ENCODE measurements at regions not wholly inside any gene's neighbourhood (a gene's known extent, or its start where the extent isn't known, plus 50 kb on each side); places are given as distances from the start of the nearest gene placed in this dataset.

DNA sequence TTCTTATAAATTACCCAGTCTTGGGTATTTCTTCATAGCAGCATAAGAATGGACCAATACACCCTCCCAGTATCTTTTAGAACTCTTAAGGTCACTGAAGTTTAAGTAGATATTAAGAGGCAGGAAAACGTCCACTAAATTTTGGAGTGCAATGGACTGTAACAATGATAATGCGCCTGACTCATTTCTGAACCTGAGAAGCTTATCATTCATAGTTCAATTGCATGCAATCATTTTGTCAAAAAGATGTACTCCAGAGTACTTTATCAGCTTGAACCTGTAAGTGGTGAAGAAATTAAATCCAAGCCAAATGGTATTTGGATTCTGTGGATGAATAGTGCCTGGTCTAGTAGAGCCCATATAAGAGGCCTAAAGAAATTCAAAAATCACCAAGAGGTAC, 196.5 kb upstream of the CDH9 start:
- DNase-seq: no peak
- ATAC-seq: no peak
- Mint-ChIP-seq H3K9me3 (peaks cover 15% of the 10 kb centered on the region), H3K36me3 (ENCODE audit: insufficient read depth) (no peaks in the 10 kb centered on the region), H3K27me3 (ENCODE audit: low read depth) (no peaks in the 10 kb centered on the region), H3K4me1 (ENCODE audit: low read depth) (no peaks in the 10 kb centered on the region), H3K4me3 (no peak overlapping the region)

- Mint-ChIP-seq H3K4me3 (no peak overlapping the region), H3K9me3 (peaks cover 8% of the 10 kb centered on the region), H3K36me3 (ENCODE audit: insufficient read depth) (no peaks in the 10 kb centered on the region), H3K4me1 (ENCODE audit: low read depth) (no peaks in the 10 kb centered on the region), H3K27me3 (ENCODE audit: low read depth) (no peaks in the 10 kb centered on the region)
- DNase-seq (no peak), ATAC-seq (no peak)
Measured at GRCh38 chr5:27221410-27221809, 183.0 kb upstream of the CDH9 start.

DNA sequence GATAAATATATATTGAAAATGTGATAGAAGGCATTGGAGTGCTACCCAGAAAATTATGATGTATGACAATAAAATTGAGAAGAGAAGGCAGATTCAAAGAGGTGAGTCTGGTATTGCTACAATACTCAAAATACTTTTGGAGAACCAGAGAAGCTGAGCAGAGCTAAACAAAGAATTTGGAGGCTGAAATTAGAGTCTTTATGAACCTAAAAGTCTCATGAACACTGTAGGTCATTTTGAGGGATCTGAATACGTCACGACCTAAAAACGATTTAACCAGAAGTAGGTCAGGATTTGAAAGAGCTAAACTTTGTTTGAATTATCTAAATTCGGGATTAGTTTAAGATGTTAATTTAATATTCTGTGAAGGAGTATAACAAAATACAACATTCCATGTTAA, 182.4 kb upstream of the CDH9 start:
- peaks cover 8% of the 10 kb centered on the region for H3K9me3 Mint-ChIP-seq
- DNase-seq: no peak

GRCh38 chr5:27217977-27218376, 179.6 kb upstream of the CDH9 start:
- Mint-ChIP-seq H3K9me3 (peaks cover 14% of the 10 kb centered on the region), H3K4me1 (ENCODE audit: low read depth) (no peaks in the 10 kb centered on the region), H3K4me3 (no peak overlapping the region), H3K27me3 (ENCODE audit: low read depth) (no peaks in the 10 kb centered on the region), H3K36me3 (ENCODE audit: insufficient read depth) (no peaks in the 10 kb centered on the region)
- ATAC-seq (no peak), DNase-seq (no peak)

More for the DNA sequence above, 182.4 kb upstream of the CDH9 start:
- H3K27me3 Mint-ChIP-seq (ENCODE audit: low read depth): no peaks in the 10 kb centered on the region
- H3K36me3 Mint-ChIP-seq (ENCODE audit: insufficient read depth): no peaks in the 10 kb centered on the region
- no peak overlapping the region for H3K4me3 Mint-ChIP-seq
- no peaks in the 10 kb centered on the region for H3K4me1 Mint-ChIP-seq (ENCODE audit: low read depth)
- no peak for ATAC-seq

DNA sequence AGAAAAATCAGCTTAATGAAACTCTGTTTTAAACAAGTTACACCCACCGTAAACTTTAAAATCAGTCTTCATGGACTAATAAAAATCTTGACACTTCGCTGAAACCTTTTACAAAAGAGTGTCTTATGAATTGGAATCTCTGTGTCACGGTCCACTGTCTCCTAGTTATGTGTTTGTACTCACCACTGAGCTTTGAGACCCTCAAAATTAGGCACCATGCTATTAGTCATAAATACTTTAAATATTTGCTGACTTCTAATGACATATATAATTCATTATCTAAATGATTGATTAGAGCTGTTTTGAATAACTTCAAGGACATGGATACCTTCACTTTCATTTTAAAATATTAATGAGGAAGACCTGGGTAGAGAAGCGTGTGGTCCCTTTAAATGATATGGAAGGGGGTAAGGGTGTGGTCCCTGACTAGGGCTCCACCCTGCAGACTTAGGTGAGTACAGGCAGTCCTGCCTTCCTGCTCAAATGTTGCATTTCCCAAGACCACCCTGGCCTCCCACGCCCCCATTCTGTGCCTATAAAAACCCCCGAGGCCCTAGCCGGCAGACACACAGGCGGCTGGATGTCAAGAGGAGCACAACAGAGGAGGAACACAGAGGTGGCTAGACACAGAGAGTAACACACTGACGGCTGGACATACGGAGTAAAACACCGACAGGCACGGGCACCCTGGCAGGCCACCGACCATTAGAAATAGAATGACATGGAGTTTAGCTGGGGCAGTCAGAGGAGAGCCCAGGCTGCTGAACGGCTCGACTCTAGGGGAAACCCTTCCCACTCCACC, 179.0 kb upstream of the CDH9 start:
- no peaks in the 10 kb centered on the region for H3K36me3 Mint-ChIP-seq (ENCODE audit: insufficient read depth)

GRCh38 chr5:27216367-27216950, 178.1 kb upstream of the CDH9 start:
- H3K9me3 Mint-ChIP-seq: peaks cover 14% of the 10 kb centered on the region
- DNase-seq (no peak), ATAC-seq (no peak)
- H3K4me1 Mint-ChIP-seq (ENCODE audit: low read depth): no peaks in the 10 kb centered on the region
- H3K27me3 Mint-ChIP-seq (ENCODE audit: low read depth): no peaks in the 10 kb centered on the region
- no peak overlapping the region for H3K4me3 Mint-ChIP-seq
- H3K36me3 Mint-ChIP-seq (ENCODE audit: insufficient read depth): no peaks in the 10 kb centered on the region

More for the DNA sequence above, 179.0 kb upstream of the CDH9 start:
- H3K4me3 Mint-ChIP-seq: no peak overlapping the region
- no peaks in the 10 kb centered on the region for H3K27me3 Mint-ChIP-seq (ENCODE audit: low read depth)
- no peaks in the 10 kb centered on the region for H3K4me1 Mint-ChIP-seq (ENCODE audit: low read depth)
- ATAC-seq (no peak), DNase-seq (no peak)
- peaks cover 14% of the 10 kb centered on the region for H3K9me3 Mint-ChIP-seq

GRCh38 chr5:27208051-27208450, 169.7 kb upstream of the CDH9 start:
- no peak for DNase-seq
- no peak for ATAC-seq

DNA sequence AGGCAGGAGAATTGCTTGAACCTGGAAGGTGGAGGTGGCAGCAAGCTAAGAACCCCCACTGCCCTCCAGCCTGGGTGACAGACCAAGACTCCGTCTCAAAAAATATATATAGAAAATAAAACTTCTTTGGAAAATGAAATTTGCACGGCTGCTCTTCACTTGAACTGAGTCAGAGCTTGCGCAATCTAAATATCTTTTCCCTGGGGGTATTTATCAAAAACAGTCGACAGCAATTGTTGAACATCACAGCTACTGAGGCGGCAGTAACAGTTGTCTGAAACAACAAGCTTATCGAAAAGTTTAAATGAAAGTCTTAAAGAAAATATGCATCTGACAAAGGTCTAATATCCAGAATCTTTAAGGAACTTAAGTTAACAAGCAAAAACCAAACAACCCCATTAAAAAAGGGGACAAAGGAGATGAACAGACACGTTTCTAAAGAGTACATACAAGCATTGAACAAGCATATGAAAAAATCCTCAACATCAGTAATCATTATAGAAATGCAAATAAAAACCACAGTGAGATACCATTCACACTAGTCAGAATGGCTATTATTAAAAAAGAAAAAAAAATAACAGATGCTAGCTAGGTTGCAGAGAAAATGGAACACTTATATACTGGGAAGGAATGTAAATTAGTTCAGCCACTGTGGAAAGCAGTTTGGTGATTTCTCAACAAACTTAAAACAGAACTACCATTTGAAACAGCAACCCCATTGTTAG, 153.6 kb upstream of the CDH9 start:
- H3K4me1 Mint-ChIP-seq (ENCODE audit: low read depth): no peaks in the 10 kb centered on the region
- DNase-seq: no peak
- H3K9me3 Mint-ChIP-seq: peaks cover 14% of the 10 kb centered on the region
- H3K36me3 Mint-ChIP-seq (ENCODE audit: insufficient read depth): no peaks in the 10 kb centered on the region
- no peak overlapping the region for H3K4me3 Mint-ChIP-seq
- ATAC-seq: no peak
- no peaks in the 10 kb centered on the region for H3K27me3 Mint-ChIP-seq (ENCODE audit: low read depth)

More at GRCh38 chr5:27208051-27208450, 169.7 kb upstream of the CDH9 start:
- Mint-ChIP-seq H3K9me3 (peaks cover 14% of the 10 kb centered on the region), H3K4me1 (ENCODE audit: low read depth) (no peaks in the 10 kb centered on the region), H3K36me3 (ENCODE audit: insufficient read depth) (no peaks in the 10 kb centered on the region), H3K27me3 (ENCODE audit: low read depth) (no peaks in the 10 kb centered on the region), H3K4me3 (no peak overlapping the region)

DNA sequence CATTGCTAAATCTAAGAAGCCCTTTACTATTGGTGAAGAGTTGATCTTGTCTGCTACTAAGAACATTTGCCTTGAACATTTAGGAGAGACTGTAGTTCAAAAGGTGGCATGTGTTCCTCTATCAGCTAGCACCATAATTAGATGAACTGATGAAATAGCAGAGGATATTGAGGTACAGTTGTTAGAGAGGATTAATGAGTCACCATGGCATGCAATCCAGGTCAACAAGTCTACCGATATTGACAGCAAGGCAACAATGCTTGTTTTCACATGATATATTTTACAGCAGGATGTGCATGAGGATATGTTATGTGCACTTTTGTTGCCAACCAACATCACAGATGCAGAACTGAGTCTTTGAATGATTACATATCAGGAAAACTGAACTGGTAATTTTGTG, 134.3 kb upstream of the CDH9 start:
- Mint-ChIP-seq H3K27me3 (ENCODE audit: low read depth) (no peaks in the 10 kb centered on the region), H3K9me3 (peaks cover 4% of the 10 kb centered on the region), H3K4me3 (no peak overlapping the region), H3K4me1 (ENCODE audit: low read depth) (no peaks in the 10 kb centered on the region), H3K36me3 (ENCODE audit: insufficient read depth) (no peaks in the 10 kb centered on the region)
- ATAC-seq (no peak), DNase-seq (no peak)

GRCh38 chr5:27171761-27172261, 133.4 kb upstream of the CDH9 start:
- H3K27me3 Mint-ChIP-seq (ENCODE audit: low read depth): no peaks in the 10 kb centered on the region
- H3K9me3 Mint-ChIP-seq: peaks cover 4% of the 10 kb centered on the region
- ATAC-seq (no peak), DNase-seq (no peak)
- H3K36me3 Mint-ChIP-seq (ENCODE audit: insufficient read depth): no peaks in the 10 kb centered on the region
- no peaks in the 10 kb centered on the region for H3K4me1 Mint-ChIP-seq (ENCODE audit: low read depth)
- H3K4me3 Mint-ChIP-seq: no peak overlapping the region

GRCh38 chr5:27158775-27159174, 120.4 kb upstream of the CDH9 start:
- no peaks in the 10 kb centered on the region for H3K4me1 Mint-ChIP-seq (ENCODE audit: low read depth)
- H3K36me3 Mint-ChIP-seq (ENCODE audit: insufficient read depth): no peaks in the 10 kb centered on the region
- H3K9me3 Mint-ChIP-seq: peaks cover 22% of the 10 kb centered on the region
- no peaks in the 10 kb centered on the region for H3K27me3 Mint-ChIP-seq (ENCODE audit: low read depth)
- DNase-seq (no peak), ATAC-seq (no peak)
- no peak overlapping the region for H3K4me3 Mint-ChIP-seq

- Mint-ChIP-seq H3K4me3 (no peak overlapping the region), H3K27me3 (ENCODE audit: low read depth) (no peaks in the 10 kb centered on the region), H3K4me1 (ENCODE audit: low read depth) (no peaks in the 10 kb centered on the region), H3K36me3 (ENCODE audit: insufficient read depth) (no peaks in the 10 kb centered on the region), H3K9me3 (peaks cover 21% of the 10 kb centered on the region)
- ATAC-seq (no peak), DNase-seq (no peak)
Measured at GRCh38 chr5:27158171-27158570, 119.8 kb upstream of the CDH9 start.

GRCh38 chr5:27144456-27144855, 106.1 kb upstream of the CDH9 start:
- DNase-seq (no peak), ATAC-seq (no peak)
- Mint-ChIP-seq H3K4me3 (no peak overlapping the region), H3K36me3 (ENCODE audit: insufficient read depth) (no peaks in the 10 kb centered on the region), H3K27me3 (ENCODE audit: low read depth) (no peaks in the 10 kb centered on the region), H3K4me1 (ENCODE audit: low read depth) (no peaks in the 10 kb centered on the region), H3K9me3 (peaks cover 9% of the 10 kb centered on the region)

DNA sequence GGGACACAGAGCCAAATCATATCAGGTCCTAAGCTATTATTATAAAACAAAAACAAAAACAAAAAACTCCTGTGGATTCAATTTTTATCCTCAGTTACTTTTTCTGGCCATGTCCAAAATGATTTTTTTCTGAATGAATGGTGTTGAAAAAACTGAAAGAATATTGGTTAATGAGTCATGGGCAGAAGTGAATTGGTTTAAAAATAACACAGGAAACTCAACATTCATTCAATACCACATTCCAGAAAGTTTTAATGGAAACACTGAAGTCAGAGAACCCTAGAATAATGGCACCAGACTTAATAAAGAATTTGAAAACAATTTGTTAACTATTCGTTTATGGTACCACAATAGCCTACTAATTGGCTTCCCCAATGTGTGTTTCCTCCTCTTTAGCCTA, 102.4 kb upstream of the CDH9 start:
- ATAC-seq (no peak), DNase-seq (no peak)
- H3K4me3 Mint-ChIP-seq: no peak overlapping the region
- no peaks in the 10 kb centered on the region for H3K27me3 Mint-ChIP-seq (ENCODE audit: low read depth)
- no peaks in the 10 kb centered on the region for H3K36me3 Mint-ChIP-seq (ENCODE audit: insufficient read depth)
- H3K4me1 Mint-ChIP-seq (ENCODE audit: low read depth): no peaks in the 10 kb centered on the region
- H3K9me3 Mint-ChIP-seq: peaks cover 21% of the 10 kb centered on the region

Data from activated T-cell treated with anti-CD3 and anti-CD28 coated beads, Interleukin-2, amount 50 U/mL, for 4 hours (primary cell).